GM23338 (cell line): ENCODE measurements at regions not wholly inside any gene's neighbourhood (a gene's known extent, or its start where the extent isn't known, plus 50 kb on each side); places are given as distances from the start of the nearest gene placed in this dataset.
A peak's percentile ranks its signal among the peaks of the same experiment; 100 is the strongest.

Experiments
- ATAC-seq: fragments of 200-7000 bp; cut with Tn5 transposase; 3 replicates; pipeline ENCODE4 v1.9.1; 2020
- DNase-seq: peaks from one replicate; pipeline ENCODE4 v3.0.0-alpha.2; 2015; ENCODE audit warnings: low spot score
- H2AFZ ChIP-seq: fragments of 200-600 bp; sonication (generic); 2 replicates; pipeline ENCODE4 v1.8.0; 2016; ENCODE audit warnings: antibody characterized with exemption, mild to moderate bottlenecking, moderate library complexity
- H3F3A ChIP-seq: fragments of 200-600 bp; sonication (generic); replicated peaks from 2 replicates; pipeline ENCODE4 v1.8.0; 2017; ENCODE audit warnings: antibody characterized with exemption, mixed run types, low read depth
- H3K27ac ChIP-seq: fragments of 200-600 bp; sonication (generic); 2 replicates; pipeline ENCODE4 v1.6.1; 2016; ENCODE audit warnings: low read depth
- H3K27me3 ChIP-seq: fragments of 200-600 bp; sonication (generic); 2 replicates; pipeline ENCODE4 v1.8.0; 2016; ENCODE audit warnings: mild to moderate bottlenecking, mixed run types, moderate library complexity; ENCODE audit not compliant: insufficient read depth
- H3K36me3 ChIP-seq: fragments of 200-600 bp; sonication (generic); 2 replicates; pipeline ENCODE4 v1.8.0; 2016; ENCODE audit warnings: mild to moderate bottlenecking; ENCODE audit not compliant: insufficient read depth
- H3K4me1 ChIP-seq: fragments of 200-600 bp; sonication (generic); 2 replicates; pipeline ENCODE4 v1.8.0; 2016; ENCODE audit warnings: mild to moderate bottlenecking, moderate library complexity; ENCODE audit not compliant: insufficient read depth
- H3K4me2 ChIP-seq: fragments of 200-600 bp; sonication (generic); 2 replicates; pipeline ENCODE4 v1.7.1; 2017; ENCODE audit warnings: mixed run types
- H3K4me3 ChIP-seq: fragments of 200-600 bp; sonication (generic); 2 replicates; pipeline ENCODE4 v1.6.1; 2016; ENCODE audit warnings: mixed run types
- H3K79me2 ChIP-seq: fragments of 200-600 bp; sonication (generic); replicated peaks from 2 replicates; pipeline ENCODE4 v1.8.0; 2017; ENCODE audit warnings: mild to moderate bottlenecking; ENCODE audit not compliant: insufficient read depth
- H3K9me2 ChIP-seq: fragments of 200-600 bp; sonication (generic); 2 replicates; pipeline ENCODE4 v1.8.0; 2017; ENCODE audit not compliant: insufficient read depth
- H4K20me1 ChIP-seq: fragments of 200-600 bp; sonication (generic); replicated peaks from 2 replicates; pipeline ENCODE4 v1.8.0; 2017; ENCODE audit warnings: mild to moderate bottlenecking; ENCODE audit not compliant: insufficient read depth
- H3K27ac Mint-ChIP-seq: 2 replicates; pipeline ENCODE4 v1.8.0; 2020; ENCODE audit warnings: inconsistent platforms, mild to moderate bottlenecking, moderate library complexity, mixed read lengths
- H3K27me3 Mint-ChIP-seq: 3 replicates; pipeline ENCODE4 v1.8.0; 2022; ENCODE audit warnings: low read depth, mild to moderate bottlenecking, moderate library complexity, mixed read lengths, inconsistent platforms; ENCODE audit not compliant: insufficient read depth, poor library complexity
- H3K36me3 Mint-ChIP-seq: 3 replicates; pipeline ENCODE4 v1.8.0; 2021; ENCODE audit warnings: low read depth, mild to moderate bottlenecking, inconsistent platforms, moderate library complexity, mixed read lengths
- H3K4me1 Mint-ChIP-seq: 3 replicates; pipeline ENCODE4 v1.8.0; 2020; ENCODE audit warnings: mild to moderate bottlenecking, inconsistent platforms, mixed read lengths
- H3K4me3 Mint-ChIP-seq: 3 replicates; pipeline ENCODE4 v1.8.0; 2021; ENCODE audit warnings: moderate library complexity, mild to moderate bottlenecking, inconsistent platforms, mixed read lengths
- H3K9me3 Mint-ChIP-seq: 3 replicates; pipeline ENCODE4 v1.8.0; 2020; ENCODE audit warnings: moderate library complexity, mild to moderate bottlenecking, inconsistent platforms, mixed read lengths
- CREB1 ChIP-seq: fragments of 250-450 bp; sonication (Bioruptor Pico); IDR thresholded peaks from 2 replicates; pipeline ENCODE4 v1.5.0; 2020; ENCODE audit warnings: low read depth, mild to moderate bottlenecking, moderate library complexity
- EZH2 ChIP-seq: fragments of 200-600 bp; sonication (generic); IDR thresholded peaks from one replicate; pipeline ENCODE4 v1.8.0; 2017; ENCODE audit warnings: antibody characterized with exemption, mild to moderate bottlenecking, low read depth; ENCODE audit not compliant: unreplicated experiment
- EZH2phosphoT487 ChIP-seq: fragments of 200-600 bp; sonication (generic); IDR thresholded peaks from one replicate; pipeline ENCODE4 v1.8.1; 2018; ENCODE audit warnings: antibody characterized with exemption; ENCODE audit not compliant: unreplicated experiment
- JUNB ChIP-seq: IDR thresholded peaks from one replicate; pipeline ENCODE4 v1.6.1; 2016; ENCODE audit warnings: antibody characterized with exemption; ENCODE audit not compliant: unreplicated experiment
- ZNF114 ChIP-seq: fragments of 250-450 bp; sonication (Bioruptor Pico); IDR thresholded peaks from 2 replicates; pipeline ENCODE4 v1.5.0; 2020; ENCODE audit warnings: mild to moderate bottlenecking, moderate library complexity
- ZNF462 ChIP-seq: fragments of 250-450 bp; sonication (Bioruptor Pico); IDR thresholded peaks from 2 replicates; pipeline ENCODE4 v1.5.0; 2020; ENCODE audit warnings: mild to moderate bottlenecking, moderate library complexity

GRCh38 chr1:13892198-13892597 is 192.2 kb downstream of the PRDM2 start:
- Histone ChIP-seq H3K79me2 (no peaks in the 10 kb centered on the region), H3K27me3 (peaks cover 86% of the 10 kb centered on the region), H3F3A (no peaks in the 10 kb centered on the region), H3K4me3 (peak overlapping the region; percentile 73), H3K4me2 (peak overlapping the region; percentile 90), H3K9me2 (no peaks in the 10 kb centered on the region), H2AFZ (peak overlapping the region; percentile 98), H4K20me1 (0 out of 2 replicates have a peak, but pooled peaks cover 4% of the 10 kb centered on the region), H3K36me3 (no peaks in the 10 kb centered on the region), H3K27ac (no peak overlapping the region), H3K4me1 (peaks cover 7% of the 10 kb centered on the region; the same call in 1 of the 2 replicates)
- ATAC-seq (peak; percentile 38), DNase-seq (peak; percentile 25)
- H3K9me3 Mint-ChIP-seq: no peaks in the 10 kb centered on the region
- TF ChIP-seq EZH2phosphoT487 (no peak), ZNF462 (no peak)
- peaks cover 10% of the 10 kb centered on the region for H3K4me1 Mint-ChIP-seq
- no peak overlapping the region for H3K27ac Mint-ChIP-seq
- peaks cover 44% of the 10 kb centered on the region for H3K27me3 Mint-ChIP-seq
- H3K36me3 Mint-ChIP-seq: no peaks in the 10 kb centered on the region
- H3K4me3 Mint-ChIP-seq: peak overlapping the region; percentile 73

GRCh38 chr1:13892671-13893325 is 192.8 kb downstream of the PRDM2 start:
- Histone ChIP-seq H3K36me3 (no peaks in the 10 kb centered on the region), H3K27me3 (peaks cover 86% of the 10 kb centered on the region), H4K20me1 (0 out of 2 replicates have a peak, but pooled peaks cover 4% of the 10 kb centered on the region), H2AFZ (peak overlapping the region; percentile 98), H3F3A (no peaks in the 10 kb centered on the region), H3K9me2 (no peaks in the 10 kb centered on the region), H3K4me1 (peaks cover 7% of the 10 kb centered on the region; the same call in 1 of the 2 replicates), H3K4me2 (peak overlapping the region; percentile 90), H3K27ac (no peak overlapping the region), H3K4me3 (peak overlapping the region; percentile 73), H3K79me2 (no peaks in the 10 kb centered on the region)
- Mint-ChIP-seq H3K4me1 (peaks cover 10% of the 10 kb centered on the region), H3K27ac (no peak overlapping the region), H3K36me3 (no peaks in the 10 kb centered on the region), H3K27me3 (peaks cover 44% of the 10 kb centered on the region), H3K9me3 (no peaks in the 10 kb centered on the region), H3K4me3 (peak overlapping the region; percentile 73)
- ATAC-seq: peak; percentile 84
- DNase-seq: peak; percentile 56
- no peak for TF ChIP-seq JUNB
- no peak for TF ChIP-seq CREB1 (CRISPR knock-in tag)
- peak; percentile 71 for TF ChIP-seq EZH2
- no peak for TF ChIP-seq ZNF114
